Stimulated activated CD4-positive, alpha-beta T cell treated with anti-CD3 and anti-CD28 coated beads, Interleukin-4, amount 100 ng/mL, for 48 hours (primary cell): ENCODE measurements at regions not wholly inside any gene's neighbourhood (a gene's known extent, or its start where the extent isn't known, plus 50 kb on each side); places are given as distances from the start of the nearest gene placed in this dataset.
"Not testable (repeated sequence)": the region's sequence is repeated elsewhere in the genome, so short reads cannot be mapped to it uniquely, and the experiment has no call there.

Experiments used
- DNase-seq, 2 donors: peaks; one replicate each; pipeline ENCODE4 v3.0.0-alpha.2; 2020; ENCODE audit warnings: low read depth in 2 of 2

- DNase-seq, result no peak
Measured at GRCh38 chr16:7964167-7964566, 626.1 kb downstream of the TMEM114 start.

- no peak for DNase-seq
Measured at GRCh38 chr16:7962091-7962879, 628.0 kb downstream of the TMEM114 start.

DNA sequence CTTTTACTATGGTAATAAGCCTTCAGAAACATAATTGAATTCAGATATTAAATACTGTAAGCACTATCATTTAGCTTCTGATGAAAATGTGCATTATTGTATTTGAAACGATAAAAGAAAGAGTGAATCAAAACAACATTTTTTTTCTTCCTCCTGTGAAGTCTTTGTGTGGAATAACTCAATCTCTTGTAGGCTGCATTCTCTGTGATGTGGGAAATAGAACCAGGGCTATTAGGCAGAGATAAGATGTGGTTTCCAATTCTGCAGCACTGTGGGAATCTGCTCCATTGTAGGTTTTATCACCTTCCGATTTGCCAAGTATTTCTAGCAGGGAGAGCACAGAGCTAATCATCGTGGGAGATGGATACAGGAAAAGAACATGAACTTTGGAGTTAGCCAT is 624.5 kb downstream of the RBFOX1 start:
- DNase-seq, result no peak

DNA sequence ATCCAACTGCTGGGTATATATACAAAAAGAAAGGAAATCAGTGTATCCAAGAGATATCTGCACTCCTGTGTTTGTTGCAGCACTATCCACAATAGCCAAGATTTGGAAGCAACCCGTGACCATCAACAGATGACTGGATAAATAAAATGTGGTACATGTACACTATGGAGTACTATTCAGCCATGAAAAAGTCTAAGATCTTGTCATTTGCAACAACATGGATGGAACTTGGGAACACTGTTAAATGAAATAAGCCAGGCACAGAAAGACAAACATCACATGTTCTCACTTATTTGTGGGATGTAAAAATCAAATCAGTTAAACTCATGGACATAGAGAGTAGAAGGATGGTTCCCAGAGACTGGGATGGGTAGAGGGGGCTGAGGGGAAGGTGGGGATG is 620.7 kb downstream of the RBFOX1 start:
- DNase-seq, result no peak

- DNase-seq, result no peak
Measured at GRCh38 chr16:7946142-7946541, 613.5 kb downstream of the RBFOX1 start.

GRCh38 chr16:7938175-7938574 is 605.5 kb downstream of the RBFOX1 start:
- DNase-seq, result no peak

DNA sequence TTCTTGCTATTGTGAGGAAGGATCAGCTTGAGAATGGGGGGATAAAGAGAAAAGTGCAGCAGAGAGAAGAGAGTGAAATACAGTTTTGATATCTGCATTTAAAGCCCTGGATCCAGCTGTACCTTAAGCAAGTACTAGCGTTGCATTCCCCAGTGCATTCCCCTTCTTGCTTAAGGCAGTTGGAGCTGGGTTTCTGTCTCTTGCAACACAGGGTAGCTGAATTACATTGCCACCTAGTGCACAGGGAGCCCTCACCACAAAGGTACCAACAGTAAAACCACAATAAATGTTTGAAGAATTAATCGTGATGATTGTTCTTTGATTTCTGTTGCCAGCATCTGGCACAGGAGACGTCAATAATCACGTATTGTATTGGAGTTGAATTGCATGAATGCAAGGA is 588.7 kb downstream of the RBFOX1 start:
- DNase-seq, result no peak

GRCh38 chr16:7919782-7920181 is 587.1 kb downstream of the RBFOX1 start:
- no peak for DNase-seq

DNA sequence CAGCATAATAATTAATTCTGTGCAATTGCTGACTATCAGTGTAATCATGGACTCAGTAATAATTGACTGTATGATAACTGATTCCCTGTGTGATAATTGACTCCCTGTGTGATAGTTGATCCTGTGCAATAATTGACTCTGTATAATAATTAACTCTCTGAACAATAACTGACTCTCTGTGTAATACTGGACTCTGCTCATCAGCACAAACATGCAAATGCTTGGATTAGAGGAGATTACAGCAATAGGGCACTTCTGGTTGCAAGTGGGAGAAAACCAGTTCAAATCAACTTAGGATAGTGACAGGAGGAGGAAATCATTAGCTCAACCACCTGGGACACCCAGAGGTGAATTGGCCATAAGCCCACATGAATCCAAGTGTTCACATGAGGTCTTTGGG is 582.1 kb downstream of the RBFOX1 start:
- no peak for DNase-seq

DNA sequence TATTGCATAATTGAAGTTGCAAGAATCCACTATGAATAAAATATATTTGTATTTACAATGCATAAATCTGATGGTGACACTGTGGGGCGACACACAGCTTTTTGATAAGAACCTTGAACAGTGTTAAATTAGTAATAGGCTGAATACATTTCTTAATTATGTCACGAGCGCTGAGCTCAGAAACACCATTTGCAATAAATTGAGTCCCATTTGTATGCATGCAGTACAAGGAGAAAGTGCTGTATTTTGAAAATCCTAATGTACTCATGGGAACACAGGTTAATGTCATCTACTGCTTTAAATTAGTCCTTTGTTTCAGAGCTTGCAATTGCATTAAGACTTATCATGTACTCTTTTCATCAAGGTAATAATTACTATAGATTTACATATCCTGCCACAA is 579.5 kb downstream of the RBFOX1 start:
- no peak for DNase-seq

- DNase-seq, result no peak
Measured at GRCh38 chr16:7910116-7910515, 577.5 kb downstream of the RBFOX1 start.

- DNase-seq, result no peak
Measured at GRCh38 chr16:7888411-7888810, 555.8 kb downstream of the RBFOX1 start.

GRCh38 chr16:7887316-7887715 is 554.7 kb downstream of the RBFOX1 start:
- DNase-seq, result no peak

DNA sequence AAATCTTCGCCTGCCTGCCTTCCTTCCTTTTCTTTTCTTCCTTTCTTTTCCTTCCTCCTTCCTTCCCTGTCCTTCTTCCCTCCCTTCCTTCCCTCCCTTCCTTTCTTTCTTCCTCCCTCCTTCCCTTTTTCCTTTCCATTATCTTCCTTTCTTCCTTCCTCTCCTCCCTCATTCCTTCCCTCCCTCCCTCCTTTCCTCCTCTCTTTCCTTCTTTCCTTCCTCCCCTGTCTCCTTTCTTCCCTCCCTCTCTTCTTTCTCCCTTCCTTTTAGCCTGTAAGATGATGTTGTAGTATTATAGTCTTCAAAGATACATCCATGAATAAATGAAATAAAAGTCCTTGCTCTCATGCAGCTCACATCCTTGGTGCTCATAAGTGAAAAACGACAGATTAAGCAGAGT is 539.3 kb downstream of the RBFOX1 start:
- no peak for DNase-seq

DNA sequence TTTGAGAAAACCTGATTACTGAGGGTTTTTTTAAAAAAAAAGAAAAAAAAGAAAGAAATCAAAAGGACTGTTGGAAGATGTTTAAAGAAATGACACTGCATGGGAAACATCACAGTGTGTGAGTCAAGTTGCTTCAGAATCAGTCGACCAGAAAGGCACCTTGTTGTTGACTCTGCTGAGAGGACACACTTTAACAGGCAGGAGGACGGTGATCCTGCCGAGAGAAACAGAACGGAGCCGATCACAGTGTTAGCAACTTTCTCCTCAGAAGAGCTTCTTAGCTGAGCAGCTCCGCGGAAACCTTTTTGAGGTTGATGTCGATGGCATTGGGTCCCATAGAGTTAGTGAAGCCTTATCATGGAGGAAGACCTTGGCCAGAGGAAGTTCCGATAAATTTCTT is 538.7 kb downstream of the RBFOX1 start:
- no peak for DNase-seq

DNA sequence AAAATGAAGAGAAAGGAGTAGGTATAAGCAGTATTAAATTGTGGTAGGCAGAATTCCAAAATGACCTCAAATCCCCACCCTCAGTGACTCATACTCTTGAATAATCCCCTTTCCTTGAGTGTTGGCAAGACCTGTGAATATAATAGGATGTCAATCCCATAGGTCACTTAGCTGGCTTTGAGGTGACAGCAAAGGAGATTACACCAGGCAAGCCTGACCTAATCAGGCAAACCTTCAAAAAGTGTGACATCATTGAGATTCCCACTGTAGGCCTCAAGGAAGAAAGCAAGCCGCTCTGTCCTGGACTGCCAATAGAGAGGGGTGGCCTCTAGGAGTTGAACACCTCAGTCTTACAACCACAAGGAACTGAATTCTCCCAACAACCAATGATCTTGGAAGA is 535.2 kb downstream of the RBFOX1 start:
- DNase-seq, result no peak

- no peak for DNase-seq
Measured at GRCh38 chr16:7866144-7866543, 533.5 kb downstream of the RBFOX1 start.

DNA sequence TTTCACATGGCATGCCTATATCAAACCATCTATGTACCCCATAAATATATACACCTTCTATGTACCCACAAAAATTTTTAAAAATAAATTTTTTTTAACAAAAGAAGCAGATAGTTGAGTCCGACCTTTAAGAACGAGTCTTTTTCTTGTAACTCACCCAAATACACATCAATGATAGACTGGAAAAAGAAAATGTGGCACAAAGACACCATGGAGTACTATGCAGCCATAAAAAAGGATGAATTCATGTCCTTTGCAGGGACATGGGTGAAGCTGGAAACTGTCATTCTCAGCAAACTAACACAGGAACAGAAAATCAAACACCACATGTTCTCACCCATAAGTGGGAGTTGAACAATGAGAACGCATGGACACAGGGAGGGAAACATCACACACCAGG is 532.7 kb downstream of the RBFOX1 start:
- DNase-seq, result not testable (repeated sequence)

- no peak for DNase-seq
Measured at GRCh38 chr16:7861891-7862582, 529.4 kb downstream of the RBFOX1 start.

DNA sequence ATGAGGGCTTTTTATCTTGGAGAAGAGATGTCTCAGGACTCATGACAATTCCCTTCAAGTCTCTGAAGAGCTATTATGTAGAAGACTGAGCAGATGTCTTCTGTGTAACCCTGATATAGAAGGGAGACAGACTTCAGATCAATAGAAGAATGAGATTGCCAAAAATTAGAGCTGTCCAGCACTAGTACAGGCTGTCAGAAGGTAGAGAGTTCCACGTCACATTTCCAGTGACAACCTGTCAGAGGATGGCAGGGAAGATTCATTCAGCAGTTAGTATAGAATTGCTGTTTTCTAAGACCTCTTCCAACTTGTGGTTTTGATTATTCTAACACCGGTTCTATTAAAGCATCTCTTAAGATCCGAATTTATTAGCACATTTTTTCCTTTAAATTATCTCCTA is 520.6 kb downstream of the RBFOX1 start:
- no peak for DNase-seq

- no peak for DNase-seq
Measured at GRCh38 chr16:7849841-7850240, 517.2 kb downstream of the RBFOX1 start.

DNA sequence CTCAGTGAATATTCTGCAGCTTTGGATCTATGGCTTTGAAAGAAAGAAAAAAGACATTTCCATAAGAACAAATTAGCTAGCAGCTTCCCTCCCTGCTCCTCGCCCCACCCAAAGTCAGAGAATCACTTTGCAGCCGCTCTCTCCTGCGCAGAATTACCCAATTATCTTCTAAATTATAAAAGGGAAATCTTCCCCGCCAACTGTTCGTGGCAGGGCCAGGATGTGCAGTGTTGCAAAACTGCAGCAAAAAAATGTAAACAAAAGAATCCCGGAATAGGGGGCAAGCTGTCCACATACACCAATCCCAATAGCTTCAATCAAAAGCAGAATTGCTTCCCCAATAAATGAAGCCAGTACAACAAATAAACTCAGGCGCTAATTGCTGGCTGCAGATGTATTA is 510.6 kb downstream of the RBFOX1 start:
- no peak for DNase-seq

DNA sequence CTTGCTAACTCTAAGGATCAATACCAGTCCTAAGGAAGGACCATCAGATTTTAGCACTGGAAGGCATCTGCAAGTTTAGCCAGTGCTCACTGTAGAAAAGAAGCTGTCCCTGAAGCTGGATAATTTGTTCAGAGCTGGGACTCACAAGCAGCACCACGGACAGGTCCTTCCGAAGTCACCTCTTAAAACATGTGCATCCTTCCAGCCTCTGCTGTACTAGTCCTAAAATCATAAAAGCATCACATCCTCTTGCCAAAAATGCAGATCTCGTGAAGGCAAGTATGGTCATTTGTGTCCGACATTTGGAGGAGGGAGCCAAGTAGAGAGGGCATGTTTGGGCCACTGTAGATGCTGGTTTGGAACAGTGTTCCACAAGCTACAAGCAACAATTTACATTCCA is 506.9 kb downstream of the RBFOX1 start:
- DNase-seq, result no peak
